Esophagus (tissue), 2 donors: ENCODE measurements at regions not wholly inside any gene's neighbourhood (a gene's known extent, or its start where the extent isn't known, plus 50 kb on each side); places are given as distances from the start of the nearest gene placed in this dataset.
"Not testable (repeated sequence)": the region's sequence is repeated elsewhere in the genome, so short reads cannot be mapped to it uniquely, and the experiment has no call there.

Experiments used
- H3K27ac ChIP-seq, 2 donors: one replicate each; pipeline ENCODE4 v1.5.1; 2013; ENCODE audit warnings: low read depth in 2 of 2, mild to moderate bottlenecking in 2 of 2, inconsistent platforms in 1 of 2, low read length in 1 of 2, moderate library complexity in 1 of 2
- H3K27me3 ChIP-seq, 2 donors: one replicate each; pipeline ENCODE4 v1.6.1; 2013; ENCODE audit warnings: low read length in 2 of 2, control low read depth in 1 of 2, mild to moderate bottlenecking in 1 of 2; ENCODE audit not compliant: insufficient read depth in 2 of 2, control insufficient read depth in 1 of 2
- H3K36me3 ChIP-seq, 2 donors: one replicate each; pipeline ENCODE4 v1.6.1; 2013; ENCODE audit warnings: low read length in 1 of 2; ENCODE audit not compliant: control insufficient read depth in 2 of 2, insufficient read depth in 2 of 2
- H3K4me1 ChIP-seq, 2 donors: one replicate each; pipeline ENCODE4 v1.6.1; 2013; ENCODE audit warnings: low read length in 1 of 2; ENCODE audit not compliant: control insufficient read depth in 2 of 2, insufficient read depth in 2 of 2
- H3K4me3 ChIP-seq, 2 donors: one replicate each; pipeline ENCODE4 v1.5.1; 2013; ENCODE audit warnings: low read length in 2 of 2, mild to moderate bottlenecking in 2 of 2, low read depth in 1 of 2, moderate library complexity in 1 of 2
- H3K9me3 ChIP-seq, 2 donors: one replicate each; pipeline ENCODE4 v1.6.1; 2013; ENCODE audit warnings: mild to moderate bottlenecking in 2 of 2, low read depth in 1 of 2, low read length in 1 of 2, moderate library complexity in 1 of 2; ENCODE audit not compliant: control insufficient read depth in 2 of 2, insufficient read depth in 1 of 2
- WGBS, 2 donors: extraction: QIAGEN DNeasy Blood & Tissue Kit; methylation state at CpG; one replicate each; pipeline ENCODE4 v1.1.7; 2013; 5-methylcytosine and 5-hydroxymethylcytosine counted together
- donor health status: healthy with polysubstance abuse.
- donor health status: Bipolar disorder and iron deficiency.

DNA sequence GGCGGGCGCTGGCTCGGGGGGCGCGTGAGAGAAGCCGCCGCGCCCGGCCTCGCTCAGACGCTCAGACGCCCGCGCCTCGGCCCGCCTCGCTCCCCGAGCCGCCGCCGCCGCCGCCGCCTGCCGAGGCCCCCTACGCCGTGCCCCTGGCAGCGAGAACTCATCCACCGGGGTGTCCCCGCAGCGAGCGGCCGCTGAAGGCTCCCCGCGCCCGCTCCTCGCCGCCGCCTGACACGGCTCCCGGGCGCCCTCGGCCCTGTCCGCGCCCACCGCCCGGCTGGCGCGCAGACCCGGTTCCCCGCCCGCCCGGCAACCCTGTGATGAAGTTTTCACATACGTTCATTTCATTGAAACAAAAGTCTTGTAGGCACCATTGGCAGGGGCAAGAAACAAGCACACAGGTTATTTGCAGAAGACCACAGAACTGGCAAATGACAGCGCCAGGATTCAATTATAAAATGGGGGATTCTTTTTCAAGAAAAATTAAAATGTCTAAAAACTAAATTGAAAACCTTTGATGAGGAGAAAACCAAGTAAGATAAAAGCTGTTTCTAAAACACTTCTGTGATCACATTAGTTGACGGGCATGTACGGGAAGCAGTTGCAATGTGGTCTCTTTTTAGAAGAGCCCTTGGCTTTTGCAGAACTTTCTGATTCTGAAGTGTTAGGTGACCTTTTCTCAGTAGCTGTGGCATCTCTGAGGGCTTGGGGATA, 50.5 kb upstream of the TUBA3D start:
- Histone ChIP-seq H3K27me3 (peaks cover 4% of the 10 kb centered on the region in 2 donors), H3K36me3 (no peaks in the 10 kb centered on the region), H3K9me3 (no peaks in the 10 kb centered on the region), H3K4me3 (peak overlapping the region in 1 of 2 donors; percentile 44), H3K27ac (no peak overlapping the region), H3K4me1 (peaks cover 0 to 2% of the 10 kb centered on the region in 2 donors)
- 4 to 6% methylated on average over 48 to 57 of the region's 57 CpGs for WGBS, 2 donors

DNA sequence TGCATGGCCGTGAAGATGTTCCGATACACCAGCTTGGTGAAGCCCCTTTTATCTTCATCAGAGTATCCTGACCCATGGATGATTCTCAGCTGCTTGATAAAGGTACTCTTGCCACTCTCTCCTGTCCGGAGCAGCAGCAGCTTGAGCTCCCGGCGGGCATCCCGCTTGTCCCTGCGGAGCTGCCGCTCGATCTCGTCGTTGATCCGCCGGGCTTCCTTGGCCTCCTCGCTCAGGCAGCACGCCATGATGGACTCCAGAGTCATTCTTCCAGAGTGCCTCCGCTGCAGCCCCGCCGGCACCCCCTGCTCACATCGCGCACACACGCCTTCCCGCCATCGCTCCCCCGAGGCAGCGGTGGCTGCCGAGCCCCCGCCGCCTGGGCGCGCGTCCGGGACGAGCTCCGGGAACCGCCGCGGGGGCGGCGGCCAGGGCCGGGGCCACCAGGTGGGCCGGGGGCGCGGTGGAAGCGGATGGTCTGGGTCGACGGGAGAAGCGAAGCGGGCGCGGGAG, 51.3 kb upstream of the TUBA3D start:
- not testable (repeated sequence) for H3K4me1 ChIP-seq, H3K9me3 ChIP-seq, H3K36me3 ChIP-seq, H3K27ac ChIP-seq, H3K27me3 ChIP-seq
- H3K4me3 ChIP-seq: peak overlapping the region in 1 of 2 donors; percentile 44
- WGBS, 2 donors: 15 to 20% methylated on average over 21 to 50 of the region's 50 CpGs

DNA sequence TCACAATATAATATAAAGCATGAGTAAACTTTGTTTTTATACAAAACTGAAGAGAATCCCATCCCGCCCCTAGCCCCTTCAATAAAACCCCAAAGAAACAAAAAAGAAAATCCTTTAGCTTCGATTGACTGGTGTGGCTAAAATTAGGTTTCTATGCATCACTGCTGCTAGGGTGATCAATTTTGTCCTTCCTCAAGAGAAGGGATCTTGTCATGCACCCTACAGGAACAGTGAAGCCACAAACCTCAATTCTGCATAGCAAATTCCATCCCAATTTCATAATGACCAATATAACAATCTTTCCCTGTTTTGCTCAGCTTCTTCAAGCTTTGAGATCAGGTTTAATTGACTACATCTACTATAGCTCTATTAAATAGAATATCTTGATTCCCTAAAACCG, 55.2 kb upstream of the TUBA3D start:
- WGBS, 2 donors: 81 to 89% methylated on average over 3 of the region's 3 CpGs

GRCh38 chr2:131419441-131419840, 55.5 kb upstream of the RAB6D start:
- 42 to 51% methylated on average over 10 of the region's 10 CpGs for WGBS, 2 donors
- H3K4me1 ChIP-seq: no peaks in the 10 kb centered on the region
- peaks cover 0 to under 1% of the 10 kb centered on the region in 2 donors for H3K27me3 ChIP-seq
- H3K4me3 ChIP-seq: no peak overlapping the region
- no peaks in the 10 kb centered on the region for H3K9me3 ChIP-seq
- no peak overlapping the region for H3K27ac ChIP-seq
- H3K36me3 ChIP-seq: no peaks in the 10 kb centered on the region

More for the DNA sequence above, 55.2 kb upstream of the TUBA3D start:
- not testable (repeated sequence) for H3K4me3 ChIP-seq, H3K27ac ChIP-seq, H3K4me1 ChIP-seq, H3K36me3 ChIP-seq, H3K27me3 ChIP-seq, H3K9me3 ChIP-seq

GRCh38 chr2:131418625-131419024, 54.7 kb upstream of the RAB6D start:
- H3K4me1 ChIP-seq: no peaks in the 10 kb centered on the region
- no peak overlapping the region for H3K4me3 ChIP-seq
- no peak overlapping the region for H3K27ac ChIP-seq
- no peaks in the 10 kb centered on the region for H3K27me3 ChIP-seq
- no peaks in the 10 kb centered on the region for H3K9me3 ChIP-seq
- WGBS, 2 donors: 81 to 84% methylated on average over 8 of the region's 8 CpGs
- H3K36me3 ChIP-seq: no peaks in the 10 kb centered on the region

GRCh38 chr2:131417886-131418285, 53.9 kb upstream of the RAB6D start:
- Histone ChIP-seq H3K4me3 (no peak overlapping the region), H3K36me3 (no peaks in the 10 kb centered on the region), H3K27me3 (no peaks in the 10 kb centered on the region), H3K4me1 (no peaks in the 10 kb centered on the region), H3K9me3 (no peaks in the 10 kb centered on the region), H3K27ac (no peak overlapping the region)
- WGBS, 2 donors: 50 to 65% methylated on average over 2 of the region's 2 CpGs

- Histone ChIP-seq H3K9me3 (no peaks in the 10 kb centered on the region), H3K4me3 (no peak overlapping the region), H3K36me3 (no peaks in the 10 kb centered on the region), H3K4me1 (no peaks in the 10 kb centered on the region), H3K27me3 (no peaks in the 10 kb centered on the region), H3K27ac (no peak overlapping the region)
- WGBS, 2 donors: 68 to 75% methylated on average over 2 of the region's 2 CpGs
Measured at GRCh38 chr2:131413785-131414184, 49.8 kb upstream of the RAB6D start.
